ENCODE measurements at regions not wholly inside any gene's neighbourhood (a gene's known extent, or its start where the extent isn't known, plus 50 kb on each side); places are given as distances from the start of the nearest gene placed in this dataset.
"Not testable (repeated sequence)": the region's sequence is repeated elsewhere in the genome, so short reads cannot be mapped to it uniquely, and the experiment has no call there.

DNA sequence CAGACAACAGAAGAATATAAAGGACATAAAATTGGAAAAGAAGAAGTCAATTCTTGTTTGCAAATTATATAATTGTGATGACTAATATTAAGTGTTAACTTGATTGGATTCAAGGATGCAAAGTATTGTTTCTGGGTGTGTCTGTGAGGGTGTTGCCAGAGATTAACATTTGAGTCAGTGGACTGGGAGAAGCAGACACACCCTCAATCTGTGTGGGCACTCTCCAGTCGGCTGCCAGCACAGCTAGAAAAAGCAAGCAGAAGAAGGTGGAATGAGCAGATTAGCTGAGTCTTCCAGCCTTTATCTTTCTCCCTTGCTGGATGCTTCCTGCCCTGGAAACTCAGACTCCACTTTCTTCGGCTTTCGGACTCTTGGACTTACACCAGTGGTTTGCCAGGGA, 51.7 kb downstream of the UBE2NL start:
- intact Hi-C loops (cut with DNase I) = no loop called here
- no peak for DNase-seq

DNA sequence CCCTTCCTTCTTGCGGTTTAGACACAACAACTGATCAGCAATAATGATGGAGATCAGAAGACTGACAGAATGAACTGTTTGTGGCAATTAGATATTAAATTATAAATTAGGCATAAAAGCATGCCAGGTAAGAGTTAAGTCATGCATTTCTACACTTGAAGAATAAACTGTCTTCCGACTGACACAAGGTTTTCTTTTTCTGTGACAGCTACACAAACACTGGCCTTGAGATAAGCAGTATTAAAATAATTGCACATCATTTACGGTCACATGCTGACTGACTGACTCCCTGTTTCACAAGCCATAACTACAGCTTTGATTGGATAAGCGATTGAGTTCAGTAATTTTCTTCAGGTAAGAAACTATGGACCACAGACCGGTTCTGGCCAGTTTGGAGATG, 56.2 kb downstream of the UBE2NL start:
- intact Hi-C loops (cut with DNase I) = no loop called here
- DNase-seq = no peak

DNA sequence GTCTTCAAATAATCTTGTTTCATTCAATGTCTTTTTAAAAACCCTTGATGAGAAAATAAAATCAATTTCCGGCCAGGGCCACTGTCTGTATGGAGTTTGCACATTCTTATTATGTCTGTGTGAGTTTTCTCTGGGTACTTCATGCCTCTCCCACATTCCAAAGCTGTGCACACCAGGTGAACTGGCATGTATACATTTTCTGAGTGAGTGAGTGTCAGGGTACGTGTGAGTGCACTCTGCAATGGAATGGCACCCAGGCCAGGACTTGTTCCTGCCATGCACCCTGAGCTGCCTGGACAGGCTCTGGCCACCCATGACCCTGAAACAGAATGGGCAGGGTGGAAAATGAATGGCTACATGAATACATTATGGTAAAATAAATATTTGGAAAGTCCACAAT, 61.3 kb downstream of the UBE2NL start:
- intact Hi-C loops (cut with DNase I) = no loop called here
- no peak for DNase-seq

DNA sequence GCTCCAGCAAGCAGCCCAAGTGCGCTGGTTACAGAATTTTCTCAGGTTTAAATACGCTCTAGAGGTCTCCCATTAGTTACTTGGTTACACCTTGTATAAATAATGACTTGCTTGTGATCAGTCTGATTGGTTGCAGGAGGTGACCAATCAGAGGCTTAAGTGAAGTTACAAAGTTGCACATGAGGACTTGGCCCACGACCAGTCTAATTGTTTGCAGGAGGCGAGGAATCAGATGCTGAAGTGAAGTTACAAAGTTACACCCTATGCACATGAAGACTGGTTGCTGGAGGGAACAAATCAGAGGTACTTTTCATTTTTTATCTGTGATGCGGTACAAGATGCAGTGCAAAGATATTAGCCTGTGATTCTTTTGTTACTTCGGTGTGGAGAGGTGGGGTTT, 80.7 kb downstream of the UBE2NL start:
- no peak for DNase-seq
- intact Hi-C loops (cut with DNase I) = no loop called here

DNA sequence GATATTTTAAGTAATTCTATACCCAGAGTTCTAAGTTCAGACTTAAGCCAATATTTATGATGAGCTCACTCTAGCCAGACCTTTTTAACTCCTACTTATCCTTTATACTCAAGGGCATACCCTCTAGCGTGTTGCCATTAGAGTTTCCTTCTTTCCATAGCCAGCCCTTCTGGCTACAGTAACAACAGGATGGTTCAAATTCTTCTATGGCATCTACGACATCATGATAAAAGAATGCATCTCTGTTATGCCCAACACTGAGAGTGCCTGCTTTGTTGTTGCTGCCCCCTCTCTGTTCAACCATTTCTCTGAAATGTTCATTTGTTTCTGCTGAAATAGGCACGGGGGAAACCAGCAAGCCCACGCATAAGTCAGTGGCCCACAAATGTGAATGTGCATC, 104.5 kb downstream of the UBE2NL start:
- intact Hi-C loops (cut with DNase I) = no loop called here
- DNase-seq = no peak

DNA sequence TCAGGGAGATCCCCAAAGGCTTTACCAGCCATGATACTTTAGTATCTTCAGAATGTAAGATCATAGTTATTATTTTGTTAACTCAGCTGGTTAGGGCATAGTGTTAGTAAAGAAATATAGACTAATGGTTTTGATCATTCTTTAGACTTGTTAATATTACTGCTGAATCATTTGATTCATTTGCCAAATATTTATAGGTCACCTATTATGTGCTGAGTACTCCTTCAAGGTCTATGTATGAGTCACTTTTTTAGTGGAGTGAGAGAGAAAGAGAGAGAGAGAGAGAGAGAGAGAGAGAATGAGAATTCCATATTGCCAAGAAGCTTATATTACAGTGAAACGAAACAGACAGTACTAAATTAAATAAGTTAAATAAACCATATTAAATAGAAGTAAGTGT, 110.3 kb downstream of the UBE2NL start:
- DNase-seq = no peak
- intact Hi-C loops (cut with DNase I) = no loop called here

DNA sequence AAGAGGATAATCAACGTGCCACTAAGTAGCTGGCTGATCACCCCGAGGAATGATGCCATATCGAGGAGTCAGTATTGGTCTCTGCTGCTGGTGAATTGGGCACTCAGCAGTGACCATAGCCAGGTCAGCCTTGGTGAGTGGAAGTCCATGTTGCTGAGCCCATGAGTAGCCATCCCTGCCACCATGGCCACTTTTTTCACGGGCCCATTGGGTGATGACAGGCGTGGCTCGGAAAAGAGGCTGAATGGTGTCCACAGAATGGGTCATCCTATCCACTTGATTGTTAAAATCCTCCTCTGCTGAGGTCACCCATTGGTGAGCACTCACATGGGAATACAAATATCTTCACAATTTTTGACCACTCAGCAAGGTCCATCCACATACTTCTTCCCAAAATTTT, 114.4 kb downstream of the UBE2NL start:
- intact Hi-C loops (cut with DNase I) = no loop called here
- DNase-seq = no peak

DNA sequence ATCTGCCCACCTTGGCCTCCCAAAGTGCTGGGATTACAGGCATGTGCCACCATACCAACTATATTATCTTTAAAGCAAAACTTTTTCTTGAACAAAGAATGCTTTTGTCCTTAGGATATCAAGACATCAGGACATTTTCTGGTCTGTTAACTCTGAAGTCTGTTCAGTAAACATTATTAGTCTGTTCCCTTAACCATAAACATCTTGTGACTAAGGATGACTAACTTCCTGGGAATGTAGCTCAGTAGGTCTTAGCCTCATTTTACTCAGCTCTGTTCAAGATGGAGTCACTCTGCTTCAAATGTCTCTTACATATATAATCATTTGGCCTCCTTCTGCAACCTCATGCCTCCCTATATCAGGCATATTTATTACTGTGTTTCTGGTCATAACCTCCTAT, 122.9 kb downstream of the UBE2NL start:
- intact Hi-C loops (cut with DNase I) = no loop called here
- DNase-seq = no peak

DNA sequence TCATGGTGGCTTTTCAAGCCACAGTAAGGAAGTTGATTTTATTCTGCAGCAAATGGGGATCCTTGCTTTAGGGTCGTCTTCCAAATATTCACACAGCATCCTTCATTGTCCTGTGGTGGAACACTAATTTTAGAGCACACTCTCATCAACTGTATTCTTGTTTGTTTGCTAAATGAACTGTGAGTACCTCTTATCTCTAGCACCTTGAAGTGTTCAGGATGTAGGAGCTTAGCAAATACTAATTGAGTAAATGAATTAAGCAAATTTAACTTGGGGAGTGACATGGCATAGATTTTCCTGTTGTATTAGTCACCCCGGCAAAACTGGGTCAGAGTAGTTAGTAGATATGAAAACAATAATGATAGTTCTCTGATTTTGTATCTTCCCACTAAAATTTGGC, 156.9 kb downstream of the UBE2NL start:
- intact Hi-C loops (cut with DNase I) = no loop called here
- peak in 1 of 42 donors; percentile 33 for DNase-seq

DNA sequence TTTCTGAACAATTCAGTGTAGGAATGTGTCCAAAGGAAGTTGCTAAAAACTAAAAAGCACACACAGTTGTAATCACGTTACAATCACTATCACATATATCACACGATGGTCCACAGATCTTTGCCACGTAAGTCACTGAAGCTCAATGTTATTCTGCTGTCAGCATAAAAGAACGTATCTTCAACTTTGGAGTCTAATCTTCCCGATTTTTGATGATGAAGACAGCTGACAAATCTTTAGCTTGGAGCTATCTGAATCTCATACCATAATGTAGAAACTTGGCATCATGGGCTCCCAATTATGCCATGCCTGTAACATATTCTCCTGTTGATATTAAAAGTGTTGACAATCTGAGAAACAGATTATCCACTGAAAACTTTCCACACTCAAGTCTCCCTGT, 158.4 kb downstream of the UBE2NL start:
- intact Hi-C loops (cut with DNase I) = no loop called here
- DNase-seq = no peak

DNA sequence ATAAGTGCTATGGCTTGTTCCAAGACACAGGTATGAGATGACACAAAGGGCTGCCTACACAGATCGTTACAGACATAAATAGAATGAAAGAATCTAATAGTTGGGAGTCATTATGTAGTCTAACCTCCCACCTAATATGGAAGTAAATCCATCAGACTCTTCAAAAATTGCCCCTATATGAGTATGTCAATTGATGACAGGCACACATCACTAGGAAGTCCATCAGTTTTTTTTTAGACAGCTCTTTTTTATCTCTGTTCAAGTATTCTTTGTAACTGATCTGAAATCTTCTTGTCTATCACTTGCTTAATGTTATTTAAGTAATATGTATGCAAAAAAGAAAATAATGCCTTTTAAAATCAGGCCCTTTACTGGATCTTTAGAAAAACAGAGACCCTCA, 191.6 kb downstream of the UBE2NL start:
- intact Hi-C loops (cut with DNase I) = no loop called here
- DNase-seq = no peak

DNA sequence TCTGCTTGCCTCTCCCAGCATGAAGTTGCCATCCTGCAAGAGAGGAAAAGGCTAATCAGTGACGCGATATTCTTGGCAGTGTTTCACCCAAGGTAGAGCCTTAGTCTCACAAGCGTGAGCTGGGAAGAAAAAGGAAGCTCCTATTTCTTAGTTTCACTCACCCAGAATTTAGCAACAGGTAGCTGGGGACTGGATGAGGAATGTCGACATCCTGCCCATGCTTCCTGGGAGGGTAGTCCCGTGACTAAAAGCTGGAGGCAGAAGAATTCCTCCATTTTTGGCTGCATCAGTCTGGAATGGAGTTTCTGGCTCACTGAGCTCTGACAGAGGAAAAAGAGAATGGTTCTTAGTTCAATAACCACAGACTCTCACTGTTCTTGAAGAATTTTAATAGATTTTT, 198.4 kb downstream of the UBE2NL start:
- intact Hi-C loops (cut with DNase I) = not testable (repeated sequence)

DNA sequence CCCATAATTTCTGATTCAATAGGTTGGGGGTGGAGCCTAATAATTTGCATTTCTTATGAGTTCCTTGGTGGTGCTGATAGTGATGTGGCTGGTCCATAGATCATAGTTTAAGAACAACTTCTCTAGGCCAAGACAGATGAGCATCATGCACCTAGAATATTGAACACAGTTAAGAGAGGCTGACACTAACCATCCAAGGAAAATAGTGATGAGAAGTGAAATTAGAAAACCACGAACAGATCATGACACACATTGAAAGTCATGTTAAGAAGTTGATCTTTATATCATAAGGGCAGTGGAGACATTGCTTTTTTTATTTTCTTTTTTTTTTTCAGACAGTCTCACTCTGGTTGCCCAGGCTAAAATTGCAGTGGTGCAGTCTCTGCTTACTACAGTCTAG, 205.8 kb downstream of the UBE2NL start:
- DNase-seq; intact Hi-C loops (cut with DNase I): not testable (repeated sequence)

More for the DNA sequence above, 198.4 kb downstream of the UBE2NL start:
- DNase-seq = not testable (repeated sequence)

DNA sequence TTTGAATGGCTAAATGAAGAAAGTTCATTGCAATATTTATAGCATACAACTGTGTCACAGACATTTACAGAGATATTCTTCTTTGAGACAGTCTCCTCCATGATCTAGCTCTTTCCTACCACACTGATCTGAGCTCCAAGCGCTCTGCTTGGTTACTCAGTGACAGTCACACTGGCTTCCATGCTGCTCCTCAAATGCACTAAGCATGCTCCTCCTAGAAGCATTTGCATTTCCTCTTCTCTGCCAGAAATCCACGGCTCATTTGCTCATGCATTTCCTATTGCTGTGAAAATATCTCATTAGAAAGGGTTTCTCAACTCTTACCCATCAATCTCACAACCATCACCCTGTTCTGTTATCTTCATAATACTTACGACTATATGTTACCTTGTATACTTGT, 208.2 kb downstream of the UBE2NL start:
- intact Hi-C loops (cut with DNase I); DNase-seq: not testable (repeated sequence)

DNA sequence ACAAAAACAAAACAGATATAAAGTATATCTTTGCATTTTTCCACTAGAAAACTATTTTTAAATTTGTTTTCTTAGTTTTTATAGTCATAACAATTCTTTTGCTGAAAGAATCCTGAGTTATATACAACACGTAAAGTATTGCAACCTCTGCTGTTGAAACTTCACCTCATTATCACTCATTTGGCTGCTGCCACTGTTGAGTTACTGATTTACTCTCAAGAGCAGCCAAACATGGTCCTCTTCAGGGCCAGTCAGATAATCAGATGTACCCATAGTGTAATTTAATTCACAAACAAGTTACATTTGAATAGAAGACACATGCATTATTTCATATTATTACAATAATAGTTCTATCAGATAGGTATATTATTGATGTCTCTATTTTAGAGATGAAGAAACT, 235.6 kb downstream of the UBE2NL start:
- intact Hi-C loops (cut with DNase I); DNase-seq: not testable (repeated sequence)

DNA sequence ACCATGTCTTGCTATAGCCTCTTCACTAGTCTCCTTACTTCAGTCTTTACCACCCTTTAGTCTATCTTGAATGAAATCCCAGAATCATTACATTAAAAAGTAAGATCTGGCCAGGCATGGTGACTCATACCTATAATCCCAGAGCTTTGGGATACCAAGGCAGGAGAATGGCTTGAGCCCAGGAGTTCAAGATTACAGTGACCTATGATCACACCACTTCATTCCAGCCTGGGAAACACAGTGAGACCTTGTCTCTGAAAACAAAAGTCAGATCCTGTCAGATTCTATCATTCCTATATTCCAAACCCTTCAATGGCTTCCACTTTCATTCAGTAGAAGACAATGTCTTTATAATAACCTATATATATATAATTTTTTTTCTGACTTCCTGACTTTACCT, 237.7 kb downstream of the UBE2NL start:
- DNase-seq; intact Hi-C loops (cut with DNase I): not testable (repeated sequence)

DNA sequence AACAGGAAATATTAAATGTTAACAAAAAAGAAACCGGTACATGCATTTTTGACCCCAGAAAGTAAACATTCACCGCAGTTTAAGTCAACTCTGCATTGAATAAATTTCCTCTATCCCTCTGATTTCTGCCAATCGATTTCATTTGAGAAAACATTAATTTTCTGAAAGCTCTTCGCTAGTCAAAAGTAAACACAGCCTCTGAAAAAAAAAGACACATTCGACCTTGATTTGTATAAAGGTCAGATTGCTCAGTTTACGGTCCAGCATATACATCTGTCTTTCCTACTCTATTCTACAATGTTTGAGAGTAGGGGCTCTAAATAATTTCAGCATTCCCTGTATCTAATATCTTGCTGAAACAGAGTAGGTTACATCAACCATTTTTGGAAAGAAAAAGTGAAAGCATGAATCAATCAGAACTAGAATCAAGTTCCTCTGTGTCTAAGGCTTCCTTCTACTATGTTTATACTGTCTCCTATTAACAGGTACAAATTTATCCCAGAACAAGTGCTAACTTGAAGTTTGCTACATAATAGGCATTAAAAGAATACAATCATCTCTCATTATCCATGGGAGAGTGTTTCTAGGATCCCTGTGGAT, 243.8 kb downstream of the UBE2NL start:
- DNase-seq; intact Hi-C loops (cut with DNase I): not testable (repeated sequence)

DNA sequence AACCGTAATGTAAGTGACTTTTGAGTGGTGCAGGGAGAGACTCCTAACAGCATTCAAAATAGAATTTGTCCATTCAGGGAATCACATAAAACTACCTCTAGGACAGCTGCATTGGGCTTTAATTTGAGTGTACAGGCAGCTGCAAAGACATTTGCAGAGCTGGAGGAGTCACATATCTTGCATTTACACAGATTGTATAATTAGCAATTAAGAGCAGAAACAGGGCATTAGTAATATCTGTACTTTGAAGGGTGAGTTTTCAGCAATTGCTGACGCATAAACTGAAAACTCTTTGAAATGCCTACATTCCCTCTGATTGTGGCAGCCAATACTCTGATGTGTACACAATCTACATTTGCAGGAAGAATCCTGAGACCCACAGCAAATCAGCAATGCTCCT, 245.6 kb downstream of the UBE2NL start:
- intact Hi-C loops (cut with DNase I); DNase-seq: not testable (repeated sequence)

DNA sequence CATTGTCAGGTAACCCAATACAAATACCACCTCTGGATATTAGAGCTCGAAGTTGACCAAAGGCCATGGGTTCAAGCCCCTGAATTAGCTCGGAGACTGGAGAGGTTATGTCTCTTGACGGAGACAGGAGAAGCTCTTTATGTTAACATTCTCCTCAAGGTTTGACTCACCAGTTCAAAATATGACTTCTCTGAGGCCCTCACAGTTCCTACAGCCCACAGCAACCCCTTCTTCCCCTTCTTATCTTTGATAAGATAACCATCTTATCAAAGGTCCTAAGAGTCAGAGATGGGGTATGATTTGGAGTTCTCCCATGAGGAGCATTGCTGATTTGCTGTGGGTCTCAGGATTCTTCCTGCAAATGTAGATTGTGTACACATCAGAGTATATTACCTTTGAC, 246.6 kb downstream of the UBE2NL start:
- DNase-seq; intact Hi-C loops (cut with DNase I): not testable (repeated sequence)

DNA sequence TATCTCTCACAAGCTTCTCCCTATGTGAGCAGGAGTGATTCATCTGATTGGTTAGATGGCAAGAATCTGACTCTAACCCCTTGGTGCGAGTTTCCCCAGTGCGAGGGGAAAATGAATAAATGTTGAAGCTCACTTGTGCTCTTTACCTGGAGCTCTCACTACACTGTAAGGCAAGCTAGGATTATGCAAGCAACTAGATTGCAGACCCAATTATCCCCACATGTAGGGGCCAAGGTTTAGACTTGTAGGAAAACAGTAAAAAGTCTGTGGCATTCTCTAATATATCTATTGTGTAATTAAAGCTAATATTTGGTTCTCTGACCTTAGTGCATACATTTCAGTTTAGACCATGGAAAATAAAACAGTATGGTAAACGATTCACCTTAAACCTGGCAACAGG, 247.2 kb downstream of the UBE2NL start:
- DNase-seq; intact Hi-C loops (cut with DNase I): not testable (repeated sequence)

DNA sequence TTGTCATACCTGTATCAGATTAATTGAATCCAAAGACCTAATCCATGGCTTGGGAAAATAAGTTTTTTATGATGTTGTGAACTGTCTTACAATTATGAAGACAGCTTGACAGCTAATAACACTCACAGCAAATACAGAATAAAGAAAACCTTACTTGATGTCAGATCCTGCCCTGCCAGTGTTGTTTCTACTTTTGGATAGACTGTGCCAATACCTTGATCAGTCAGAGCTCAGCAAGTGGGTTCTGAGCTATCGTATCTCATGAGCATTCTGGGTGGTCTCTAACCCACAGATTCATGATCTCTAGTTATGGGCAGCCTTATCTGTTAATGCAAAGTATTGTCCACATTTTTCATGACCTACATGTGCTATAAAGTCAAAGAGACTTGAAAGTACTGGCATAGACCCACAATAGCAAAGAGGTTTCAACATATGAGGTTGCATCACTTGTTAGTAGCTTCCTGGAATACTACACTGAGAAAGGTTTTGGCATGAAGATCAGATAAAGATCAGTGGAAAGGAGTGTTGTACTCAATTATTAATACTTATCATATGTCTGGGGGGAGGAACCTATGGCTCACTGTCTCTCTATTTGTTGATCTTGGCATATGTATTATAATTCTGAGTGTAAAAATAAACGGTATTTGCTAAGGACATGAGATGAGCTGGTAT, 250.7 kb downstream of the UBE2NL start:
- DNase-seq; intact Hi-C loops (cut with DNase I): not testable (repeated sequence)
